Ovary (tissue), 7 donors: ENCODE measurements at regions not wholly inside any gene's neighbourhood (a gene's known extent, or its start where the extent isn't known, plus 50 kb on each side); places are given as distances from the start of the nearest gene placed in this dataset.

ENCODE experiments used
- DNase-seq, 5 donors: peaks; one replicate each; pipeline ENCODE4 v3.0.0-alpha.2; 2019 to 2020
- H3K27ac ChIP-seq, 2 donors: fragments of 200-600 bp; one replicate each; pipeline versions ENCODE4 v1.5.1 to v1.8.0; 2019 to 2022
- H3K27me3 ChIP-seq: fragments of 200-600 bp; one replicate; pipeline ENCODE4 v1.8.0; 2022
- H3K36me3 ChIP-seq: fragments of 200-600 bp; sonication (generic); one replicate; pipeline ENCODE4 v1.5.1; 2019
- H3K4me1 ChIP-seq: one replicate; pipeline ENCODE4 v1.8.1; 2013; ENCODE audit warnings: mild to moderate bottlenecking, moderate library complexity; ENCODE audit not compliant: insufficient read depth
- H3K4me3 ChIP-seq: fragments of 200-600 bp; sonication (generic); one replicate; pipeline ENCODE4 v1.5.1; 2017
- H3K9me3 ChIP-seq, 2 donors: fragments of 200-600 bp in 1 of 2; sonication (generic) in 1 of 2; one replicate each; pipeline versions ENCODE4 v1.5.1 to v1.8.1; 2013 to 2019; ENCODE audit warnings: mild to moderate bottlenecking in 1 of 2, moderate library complexity in 1 of 2
- CTCF ChIP-seq, 3 donors: fragments of 450-650 bp in 2 of 3; fragments of 200-600 bp in 1 of 3; IDR thresholded peaks; one replicate each; pipeline versions ENCODE4 v1.5.1 to v1.8.0; 2016 to 2022; ENCODE audit warnings: antibody characterized with exemption in 3 of 3, mild to moderate bottlenecking in 1 of 3
- EP300 ChIP-seq: sonication (generic); formaldehyde crosslinking; IDR thresholded peaks from one replicate; pipeline ENCODE4 v1.6.1; 2017; ENCODE audit warnings: antibody characterized with exemption
- POLR2A ChIP-seq: fragments of 450-650 bp; IDR thresholded peaks from one replicate; pipeline ENCODE4 v1.6.1; 2017; ENCODE audit warnings: antibody characterized with exemption, mild to moderate bottlenecking, moderate library complexity
- WGBS, 3 donors: extraction: QIAGEN DNeasy Blood & Tissue Kit in 1 of 3; methylation state at CpG; one replicate each; pipeline versions ENCODE4 v1.1.5 to v1.1.7; 2013 to 2017; 5-methylcytosine and 5-hydroxymethylcytosine counted together
- intact Hi-C, 4 donors: fragments of 100-400 bp; cut with DNase I; formaldehyde crosslinking; loops; one replicate each; pipeline versions ENCODE4 v1.11.0 to v1.15.1; 2022 to 2023
- donor health status: DM: no; HTN: no; CAD: no; lungs with moderate emphysema.
- donor health status: DM: no; HTN: no; CAD: no.
- donor health status: Bipolar disorder and iron deficiency.
- donor health status: DM: no; HTN: no; CAD: no.
- donor health status: DM: yes; HTN: yes; CAD: no.

GRCh38 chr20:23234311-23235078 lies 116.1 kb upstream of the NXT1 start:
- intact Hi-C loops: loop anchor here in 3 of 4 donors (5.0 kb wide), 3 partner anchors 182 to 547 kb away; no protein-coding TSS in a partner anchor
- no peak overlapping the region for H3K27ac ChIP-seq
- DNase-seq: peak in 3 of 5 donors; percentile 34 to 41 (median 35)
- H3K4me1 ChIP-seq: peaks cover 8% of the 10 kb centered on the region
- H3K9me3 ChIP-seq: no peaks in the 10 kb centered on the region
- WGBS, 3 donors: 14 to 41% (median 19%) methylated on average over 3 of the region's 3 CpGs
- no peak overlapping the region for H3K4me3 ChIP-seq
- H3K36me3 ChIP-seq: no peaks in the 10 kb centered on the region
- no peaks in the 10 kb centered on the region for H3K27me3 ChIP-seq
- no peak for TF ChIP-seq EP300
- TF ChIP-seq POLR2A: no peak

GRCh38 chr20:23233341-23233740 lies 117.2 kb upstream of the NXT1 start:
- WGBS, 3 donors: 95 to 97% (median 96%) methylated on average over 6 of the region's 6 CpGs
- H3K4me1 ChIP-seq: peaks cover 11% of the 10 kb centered on the region
- H3K27ac ChIP-seq: no peak overlapping the region
- no peaks in the 10 kb centered on the region for H3K27me3 ChIP-seq
- no peaks in the 10 kb centered on the region for H3K36me3 ChIP-seq
- DNase-seq: no peak
- no peak overlapping the region for H3K4me3 ChIP-seq
- intact Hi-C loops: loop anchor here in 2 of 4 donors (5.0 kb wide), 2 partner anchors 541 to 546 kb away; no protein-coding TSS in a partner anchor
- TF ChIP-seq POLR2A (no peak), EP300 (no peak), CTCF (IDR thresholded peaks at IDR 0.05) (no peak)
- H3K9me3 ChIP-seq: no peaks in the 10 kb centered on the region

GRCh38 chr20:23232679-23233308 lies 117.8 kb upstream of the NXT1 start:
- Histone ChIP-seq H3K9me3 (no peaks in the 10 kb centered on the region), H3K27me3 (no peaks in the 10 kb centered on the region), H3K27ac (no peak overlapping the region), H3K36me3 (no peaks in the 10 kb centered on the region), H3K4me3 (no peak overlapping the region), H3K4me1 (peaks cover 11% of the 10 kb centered on the region)
- intact Hi-C loops: loop anchor here in 2 of 4 donors (5.0 kb wide), 2 partner anchors 540 to 545 kb away; no protein-coding TSS in a partner anchor
- WGBS, 3 donors: 89 to 94% (median 90%) methylated on average over 11 of the region's 11 CpGs
- DNase-seq: no peak
- TF ChIP-seq EP300 (no peak), CTCF (IDR thresholded peaks at IDR 0.05) (no peak), POLR2A (no peak)

GRCh38 chr20:23232219-23232581 lies 118.4 kb upstream of the NXT1 start:
- TF ChIP-seq EP300 (no peak), POLR2A (no peak), CTCF (IDR thresholded peaks at IDR 0.05) (no peak)
- H3K27me3 ChIP-seq: no peaks in the 10 kb centered on the region
- no peaks in the 10 kb centered on the region for H3K36me3 ChIP-seq
- H3K27ac ChIP-seq: no peak overlapping the region
- no peak for DNase-seq
- H3K4me3 ChIP-seq: no peak overlapping the region
- no peaks in the 10 kb centered on the region for H3K9me3 ChIP-seq
- intact Hi-C loops: loop anchor here in 2 of 4 donors (5.0 kb wide), 2 partner anchors 540 to 545 kb away; no protein-coding TSS in a partner anchor
- peaks cover 11% of the 10 kb centered on the region for H3K4me1 ChIP-seq
- 93 to 98% (median 95%) methylated on average over 4 of the region's 4 CpGs for WGBS, 3 donors
